OCI-LY3 (cell line): ENCODE measurements at regions not wholly inside any gene's neighbourhood (a gene's known extent, or its start where the extent isn't known, plus 50 kb on each side); places are given as distances from the start of the nearest gene placed in this dataset.
"Not testable (repeated sequence)": the region's sequence is repeated elsewhere in the genome, so short reads cannot be mapped to it uniquely, and the experiment has no call there.

Experiments
- H2AFZ ChIP-seq: fragments of 200-600, 300-600 bp; shearing (Covaris generic); 2 replicates; pipeline ENCODE4 v1.6.0; 2014; ENCODE audit warnings: antibody characterized with exemption, low read depth, low read length
- H3K27ac ChIP-seq: fragments of 200-600, 300-600 bp; sonication (generic); 2 replicates; pipeline ENCODE4 v1.5.1; 2014; ENCODE audit warnings: mild to moderate bottlenecking, low read length, moderate library complexity, mixed read lengths
- H3K27me3 ChIP-seq: fragments of 200-600, 300-600 bp; sonication (generic); 2 replicates; pipeline ENCODE4 v1.6.1; 2014; ENCODE audit warnings: low read depth, low read length, mixed read lengths
- H3K36me3 ChIP-seq: fragments of 200-600, 300-600 bp; sonication (generic); replicated peaks from 2 replicates; pipeline ENCODE3; 2014; ENCODE audit warnings: low read depth, low read length, mixed read lengths
- H3K4me1 ChIP-seq: fragments of 300-600, 200-600 bp; sonication (generic); 2 replicates; pipeline ENCODE4 v1.6.1; 2014; ENCODE audit warnings: low read length, mixed read lengths
- H3K4me2 ChIP-seq: fragments of 200-600, 300-600 bp; sonication (generic); 2 replicates; pipeline ENCODE4 v1.6.1; 2014; ENCODE audit warnings: low read length, mixed read lengths
- H3K4me3 ChIP-seq: fragments of 300-600, 200-600 bp; sonication (generic); 2 replicates; pipeline ENCODE4 v1.5.1; 2014; ENCODE audit warnings: antibody characterized with exemption, mild to moderate bottlenecking, low read length, moderate library complexity
- H3K79me2 ChIP-seq: fragments of 300-600, 200-600 bp; shearing (Covaris generic); 2 replicates; pipeline ENCODE4 v1.6.1; 2014; ENCODE audit warnings: mild to moderate bottlenecking, low read length, mixed read lengths
- H3K9ac ChIP-seq: fragments of 300-600, 200-600 bp; shearing (Covaris generic); 2 replicates; pipeline ENCODE4 v1.6.0; 2014; ENCODE audit warnings: mild to moderate bottlenecking, low read length, moderate library complexity
- H3K9me3 ChIP-seq: fragments of 200-600, 300-600 bp; shearing (Covaris generic); 2 replicates; pipeline ENCODE4 v1.6.1; 2014; ENCODE audit warnings: low read length, mixed read lengths; ENCODE audit not compliant: insufficient read depth
- H4K20me1 ChIP-seq: fragments of 200-600, 300-600 bp; sonication (generic); 2 replicates; pipeline ENCODE4 v1.6.1; 2016; ENCODE audit warnings: low read length, mixed read lengths; ENCODE audit not compliant: insufficient read depth
- EZH2phosphoT487 ChIP-seq: fragments of 200-600 bp; shearing (Covaris generic); IDR thresholded peaks from 2 replicates; pipeline ENCODE4 v1.6.1; 2018; ENCODE audit warnings: antibody characterized with exemption, mixed run types, low read depth
- TF ChIP-seq, protein P1 (sequence below): fragments of 200-600, 300-600 bp; sonication (generic); IDR thresholded peaks from 2 replicates; pipeline ENCODE4 v1.5.1; 2014; ENCODE audit warnings: antibody characterized with exemption, low read length, low read depth

- H2AFZ ChIP-seq, H3K4me2 ChIP-seq, H3K27ac ChIP-seq, H3K9ac ChIP-seq, H3K4me3 ChIP-seq, H3K9me3 ChIP-seq, H3K27me3 ChIP-seq, H3K36me3 ChIP-seq, H4K20me1 ChIP-seq, H3K79me2 ChIP-seq: not testable (repeated sequence)
- peaks cover 17% of the 10 kb centered on the region for H3K4me1 ChIP-seq
Measured at GRCh38 chr4:68720723-68721122, 50.3 kb upstream of the UGT2B15 start.

DNA sequence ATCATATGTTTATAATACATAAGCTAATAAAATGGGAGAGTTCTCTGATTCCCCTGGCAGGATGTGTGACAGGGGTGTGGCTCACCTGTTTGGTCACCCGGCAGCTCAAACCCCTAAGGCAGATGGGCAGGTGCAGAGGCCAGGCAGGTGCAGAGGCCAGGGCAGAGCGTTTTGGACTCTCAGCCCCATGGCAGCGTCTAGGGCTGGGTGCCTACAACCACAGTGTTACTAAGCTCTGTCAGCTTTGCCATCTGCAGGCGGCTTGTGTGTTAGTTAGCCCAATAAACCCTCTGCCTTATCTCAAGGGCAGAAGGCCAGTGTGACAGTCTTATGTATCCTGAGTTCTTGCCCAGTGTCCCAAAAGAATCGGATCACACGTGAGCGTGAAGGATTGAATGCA, 54.0 kb upstream of the UGT2B15 start:
- H3K27me3 ChIP-seq = no peaks in the 10 kb centered on the region
- no peaks in the 10 kb centered on the region for H4K20me1 ChIP-seq
- no peaks in the 10 kb centered on the region for H3K36me3 ChIP-seq
- no peaks in the 10 kb centered on the region for H3K9me3 ChIP-seq
- no peak overlapping the region for H3K9ac ChIP-seq
- no peak overlapping the region for H3K27ac ChIP-seq
- H3K79me2 ChIP-seq = no peaks in the 10 kb centered on the region
- H2AFZ ChIP-seq = no peak overlapping the region
- H3K4me3 ChIP-seq = no peak overlapping the region
- no peak overlapping the region for H3K4me2 ChIP-seq
- no peak for TF ChIP-seq EZH2phosphoT487
- TF ChIP-seq, protein P1, sequence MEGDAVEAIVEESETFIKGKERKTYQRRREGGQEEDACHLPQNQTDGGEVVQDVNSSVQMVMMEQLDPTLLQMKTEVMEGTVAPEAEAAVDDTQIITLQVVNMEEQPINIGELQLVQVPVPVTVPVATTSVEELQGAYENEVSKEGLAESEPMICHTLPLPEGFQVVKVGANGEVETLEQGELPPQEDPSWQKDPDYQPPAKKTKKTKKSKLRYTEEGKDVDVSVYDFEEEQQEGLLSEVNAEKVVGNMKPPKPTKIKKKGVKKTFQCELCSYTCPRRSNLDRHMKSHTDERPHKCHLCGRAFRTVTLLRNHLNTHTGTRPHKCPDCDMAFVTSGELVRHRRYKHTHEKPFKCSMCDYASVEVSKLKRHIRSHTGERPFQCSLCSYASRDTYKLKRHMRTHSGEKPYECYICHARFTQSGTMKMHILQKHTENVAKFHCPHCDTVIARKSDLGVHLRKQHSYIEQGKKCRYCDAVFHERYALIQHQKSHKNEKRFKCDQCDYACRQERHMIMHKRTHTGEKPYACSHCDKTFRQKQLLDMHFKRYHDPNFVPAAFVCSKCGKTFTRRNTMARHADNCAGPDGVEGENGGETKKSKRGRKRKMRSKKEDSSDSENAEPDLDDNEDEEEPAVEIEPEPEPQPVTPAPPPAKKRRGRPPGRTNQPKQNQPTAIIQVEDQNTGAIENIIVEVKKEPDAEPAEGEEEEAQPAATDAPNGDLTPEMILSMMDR = no peak
- no peaks in the 10 kb centered on the region for H3K4me1 ChIP-seq

DNA sequence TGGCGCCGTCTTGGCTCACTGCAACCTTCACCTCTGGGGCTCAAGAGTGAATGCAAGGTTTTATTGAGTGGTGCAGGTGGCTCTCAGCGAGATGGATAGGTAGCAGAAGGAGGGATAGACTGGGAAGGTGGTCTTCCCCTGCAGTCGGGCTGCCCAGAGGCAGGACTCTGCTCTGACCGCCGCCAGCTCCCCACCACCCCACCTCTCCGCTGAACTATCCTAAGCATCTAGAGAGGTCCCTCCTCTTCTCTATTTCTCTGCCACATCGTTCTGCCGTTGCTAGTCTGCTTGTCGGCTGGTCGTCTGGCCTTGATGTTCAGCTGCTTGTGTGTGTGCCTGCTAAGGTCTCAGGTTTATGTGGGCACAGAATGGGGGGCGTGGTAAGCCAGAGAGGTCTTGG, 54.5 kb upstream of the UGT2B15 start:
- H3K36me3 ChIP-seq = no peaks in the 10 kb centered on the region
- no peak overlapping the region for H3K4me3 ChIP-seq
- H3K79me2 ChIP-seq = no peaks in the 10 kb centered on the region
- H3K27me3 ChIP-seq = no peaks in the 10 kb centered on the region
- H3K9ac ChIP-seq = no peak overlapping the region
- no peak for TF ChIP-seq EZH2phosphoT487
- TF ChIP-seq, protein P1 = no peak
- H3K4me2 ChIP-seq = no peak overlapping the region
- H4K20me1 ChIP-seq = no peaks in the 10 kb centered on the region
- no peak overlapping the region for H3K27ac ChIP-seq
- no peaks in the 10 kb centered on the region for H3K9me3 ChIP-seq
- H2AFZ ChIP-seq = no peak overlapping the region
- no peaks in the 10 kb centered on the region for H3K4me1 ChIP-seq

GRCh38 chr4:68732653-68733466, 62.4 kb upstream of the UGT2B15 start:
- no peaks in the 10 kb centered on the region for H3K9me3 ChIP-seq
- no peaks in the 10 kb centered on the region for H3K27me3 ChIP-seq
- peaks cover 11% of the 10 kb centered on the region for H3K4me1 ChIP-seq
- H3K79me2 ChIP-seq = no peaks in the 10 kb centered on the region
- peak overlapping the region; percentile 46 for H3K4me2 ChIP-seq
- peak overlapping the region; percentile 2; the same call in 1 of the 2 replicates for H2AFZ ChIP-seq
- H3K4me3 ChIP-seq = no peak overlapping the region
- H3K9ac ChIP-seq = no peak overlapping the region
- no peaks in the 10 kb centered on the region for H3K36me3 ChIP-seq
- no peak for TF ChIP-seq EZH2phosphoT487
- TF ChIP-seq, protein P1 = no peak
- no peak overlapping the region for H3K27ac ChIP-seq
- H4K20me1 ChIP-seq = no peaks in the 10 kb centered on the region
